GM23338 (cell line): ENCODE measurements at regions not wholly inside any gene's neighbourhood (a gene's known extent, or its start where the extent isn't known, plus 50 kb on each side); places are given as distances from the start of the nearest gene placed in this dataset.

Experiments used
- ATAC-seq: fragments of 200-7000 bp; cut with Tn5 transposase; 3 replicates; pipeline ENCODE4 v1.9.1; 2020
- DNase-seq: peaks from one replicate; pipeline ENCODE4 v3.0.0-alpha.2; 2015; ENCODE audit warnings: low spot score
- H2AFZ ChIP-seq: fragments of 200-600 bp; sonication (generic); 2 replicates; pipeline ENCODE4 v1.8.0; 2016; ENCODE audit warnings: antibody characterized with exemption, mild to moderate bottlenecking, moderate library complexity
- H3F3A ChIP-seq: fragments of 200-600 bp; sonication (generic); replicated peaks from 2 replicates; pipeline ENCODE4 v1.8.0; 2017; ENCODE audit warnings: antibody characterized with exemption, mixed run types, low read depth
- H3K27ac ChIP-seq: fragments of 200-600 bp; sonication (generic); 2 replicates; pipeline ENCODE4 v1.6.1; 2016; ENCODE audit warnings: low read depth
- H3K27me3 ChIP-seq: fragments of 200-600 bp; sonication (generic); 2 replicates; pipeline ENCODE4 v1.8.0; 2016; ENCODE audit warnings: mild to moderate bottlenecking, mixed run types, moderate library complexity; ENCODE audit not compliant: insufficient read depth
- H3K36me3 ChIP-seq: fragments of 200-600 bp; sonication (generic); 2 replicates; pipeline ENCODE4 v1.8.0; 2016; ENCODE audit warnings: mild to moderate bottlenecking; ENCODE audit not compliant: insufficient read depth
- H3K4me1 ChIP-seq: fragments of 200-600 bp; sonication (generic); 2 replicates; pipeline ENCODE4 v1.8.0; 2016; ENCODE audit warnings: mild to moderate bottlenecking, moderate library complexity; ENCODE audit not compliant: insufficient read depth
- H3K4me2 ChIP-seq: fragments of 200-600 bp; sonication (generic); 2 replicates; pipeline ENCODE4 v1.7.1; 2017; ENCODE audit warnings: mixed run types
- H3K4me3 ChIP-seq: fragments of 200-600 bp; sonication (generic); 2 replicates; pipeline ENCODE4 v1.6.1; 2016; ENCODE audit warnings: mixed run types
- H3K79me2 ChIP-seq: fragments of 200-600 bp; sonication (generic); replicated peaks from 2 replicates; pipeline ENCODE4 v1.8.0; 2017; ENCODE audit warnings: mild to moderate bottlenecking; ENCODE audit not compliant: insufficient read depth
- H3K9me2 ChIP-seq: fragments of 200-600 bp; sonication (generic); 2 replicates; pipeline ENCODE4 v1.8.0; 2017; ENCODE audit not compliant: insufficient read depth
- H4K20me1 ChIP-seq: fragments of 200-600 bp; sonication (generic); replicated peaks from 2 replicates; pipeline ENCODE4 v1.8.0; 2017; ENCODE audit warnings: mild to moderate bottlenecking; ENCODE audit not compliant: insufficient read depth
- H3K27ac Mint-ChIP-seq: 2 replicates; pipeline ENCODE4 v1.8.0; 2020; ENCODE audit warnings: inconsistent platforms, mild to moderate bottlenecking, moderate library complexity, mixed read lengths
- H3K27me3 Mint-ChIP-seq: 3 replicates; pipeline ENCODE4 v1.8.0; 2022; ENCODE audit warnings: low read depth, mild to moderate bottlenecking, moderate library complexity, mixed read lengths, inconsistent platforms; ENCODE audit not compliant: insufficient read depth, poor library complexity
- H3K36me3 Mint-ChIP-seq: 3 replicates; pipeline ENCODE4 v1.8.0; 2021; ENCODE audit warnings: low read depth, mild to moderate bottlenecking, inconsistent platforms, moderate library complexity, mixed read lengths
- H3K4me1 Mint-ChIP-seq: 3 replicates; pipeline ENCODE4 v1.8.0; 2020; ENCODE audit warnings: mild to moderate bottlenecking, inconsistent platforms, mixed read lengths
- H3K4me3 Mint-ChIP-seq: 3 replicates; pipeline ENCODE4 v1.8.0; 2021; ENCODE audit warnings: moderate library complexity, mild to moderate bottlenecking, inconsistent platforms, mixed read lengths
- H3K9me3 Mint-ChIP-seq: 3 replicates; pipeline ENCODE4 v1.8.0; 2020; ENCODE audit warnings: moderate library complexity, mild to moderate bottlenecking, inconsistent platforms, mixed read lengths
- CREB1 ChIP-seq: fragments of 250-450 bp; sonication (Bioruptor Pico); IDR thresholded peaks from 2 replicates; pipeline ENCODE4 v1.5.0; 2020; ENCODE audit warnings: low read depth, mild to moderate bottlenecking, moderate library complexity
- EZH2 ChIP-seq: fragments of 200-600 bp; sonication (generic); IDR thresholded peaks from one replicate; pipeline ENCODE4 v1.8.0; 2017; ENCODE audit warnings: antibody characterized with exemption, mild to moderate bottlenecking, low read depth; ENCODE audit not compliant: unreplicated experiment
- EZH2phosphoT487 ChIP-seq: fragments of 200-600 bp; sonication (generic); IDR thresholded peaks from one replicate; pipeline ENCODE4 v1.8.1; 2018; ENCODE audit warnings: antibody characterized with exemption; ENCODE audit not compliant: unreplicated experiment
- JUNB ChIP-seq: IDR thresholded peaks from one replicate; pipeline ENCODE4 v1.6.1; 2016; ENCODE audit warnings: antibody characterized with exemption; ENCODE audit not compliant: unreplicated experiment
- NANOG ChIP-seq: IDR thresholded peaks from 2 replicates; pipeline ENCODE4 v1.6.1; 2016; ENCODE audit warnings: antibody characterized with exemption, borderline replicate concordance
- POLR2AphosphoS5 ChIP-seq: IDR thresholded peaks from 2 replicates; pipeline ENCODE4 v1.6.1; 2016; ENCODE audit warnings: antibody characterized with exemption, low read depth
- STAT1 ChIP-seq: IDR thresholded peaks from one replicate; pipeline ENCODE4 v1.6.1; 2016; ENCODE audit warnings: antibody characterized with exemption; ENCODE audit not compliant: unreplicated experiment
- ZNF114 ChIP-seq: fragments of 250-450 bp; sonication (Bioruptor Pico); IDR thresholded peaks from 2 replicates; pipeline ENCODE4 v1.5.0; 2020; ENCODE audit warnings: mild to moderate bottlenecking, moderate library complexity
- ZNF331 ChIP-seq: fragments of 250-450 bp; sonication (Bioruptor Pico); IDR thresholded peaks from 2 replicates; pipeline ENCODE4 v1.5.0; 2020; ENCODE audit warnings: low read depth, mild to moderate bottlenecking, moderate library complexity
- TF ChIP-seq, protein P1 (sequence below): fragments of 250-450 bp; sonication (Bioruptor Pico); IDR thresholded peaks from 2 replicates; pipeline ENCODE4 v1.5.0; 2020; ENCODE audit warnings: mild to moderate bottlenecking, moderate library complexity
- TF ChIP-seq, protein P2 (sequence below), 2 experiments: fragments of 200-600 bp in 1 of 2; sonication (generic) in 1 of 2; conservative IDR thresholded peaks; 2 replicates each; pipeline versions ENCODE4 v1.5.1 to v1.6.1; 2016 to 2017; ENCODE audit warnings: antibody characterized with exemption in 2 of 2, low read depth in 2 of 2, mild to moderate bottlenecking in 2 of 2, moderate library complexity in 1 of 2
- TF ChIP-seq, protein P3 (sequence below): IDR thresholded peaks from one replicate; pipeline ENCODE4 v1.6.1; 2018; ENCODE audit warnings: antibody characterized with exemption; ENCODE audit not compliant: unreplicated experiment
- TF ChIP-seq, protein P4 (sequence below): IDR thresholded peaks from 2 replicates; pipeline ENCODE4 v1.6.1; 2016; ENCODE audit warnings: antibody characterized with exemption

DNA sequence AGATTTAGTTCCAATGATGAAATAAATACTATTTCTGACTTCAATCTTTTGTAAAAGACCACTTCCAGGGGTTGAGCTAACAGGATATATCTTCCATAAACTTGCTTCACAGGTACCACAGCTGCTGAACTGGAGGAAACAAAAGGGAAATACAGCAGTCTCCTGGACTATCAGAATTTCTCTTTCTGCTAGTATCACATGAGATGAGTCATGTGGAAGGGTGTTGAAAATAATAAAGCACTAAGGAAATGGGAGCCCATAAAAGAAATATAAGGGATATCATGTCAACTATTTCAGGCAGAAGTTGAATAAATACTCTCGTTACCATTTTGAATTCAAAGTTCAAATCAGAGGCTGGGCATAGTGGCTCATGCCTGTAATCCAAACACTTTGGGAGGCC, 250.3 kb upstream of the NFE2L3 start:
- no peak overlapping the region for H3K27ac Mint-ChIP-seq
- H3K4me1 Mint-ChIP-seq, result peaks cover 15% of the 10 kb centered on the region
- TF ChIP-seq NANOG (no peak), JUNB (no peak), POLR2AphosphoS5 (no peak), ZNF114 (CRISPR knock-in tag) (no peak), STAT1 (no peak), ZNF331 (CRISPR knock-in tag) (no peak), CREB1 (no peak), EZH2phosphoT487 (no peak), EZH2 (no peak)
- TF ChIP-seq, protein P1, sequence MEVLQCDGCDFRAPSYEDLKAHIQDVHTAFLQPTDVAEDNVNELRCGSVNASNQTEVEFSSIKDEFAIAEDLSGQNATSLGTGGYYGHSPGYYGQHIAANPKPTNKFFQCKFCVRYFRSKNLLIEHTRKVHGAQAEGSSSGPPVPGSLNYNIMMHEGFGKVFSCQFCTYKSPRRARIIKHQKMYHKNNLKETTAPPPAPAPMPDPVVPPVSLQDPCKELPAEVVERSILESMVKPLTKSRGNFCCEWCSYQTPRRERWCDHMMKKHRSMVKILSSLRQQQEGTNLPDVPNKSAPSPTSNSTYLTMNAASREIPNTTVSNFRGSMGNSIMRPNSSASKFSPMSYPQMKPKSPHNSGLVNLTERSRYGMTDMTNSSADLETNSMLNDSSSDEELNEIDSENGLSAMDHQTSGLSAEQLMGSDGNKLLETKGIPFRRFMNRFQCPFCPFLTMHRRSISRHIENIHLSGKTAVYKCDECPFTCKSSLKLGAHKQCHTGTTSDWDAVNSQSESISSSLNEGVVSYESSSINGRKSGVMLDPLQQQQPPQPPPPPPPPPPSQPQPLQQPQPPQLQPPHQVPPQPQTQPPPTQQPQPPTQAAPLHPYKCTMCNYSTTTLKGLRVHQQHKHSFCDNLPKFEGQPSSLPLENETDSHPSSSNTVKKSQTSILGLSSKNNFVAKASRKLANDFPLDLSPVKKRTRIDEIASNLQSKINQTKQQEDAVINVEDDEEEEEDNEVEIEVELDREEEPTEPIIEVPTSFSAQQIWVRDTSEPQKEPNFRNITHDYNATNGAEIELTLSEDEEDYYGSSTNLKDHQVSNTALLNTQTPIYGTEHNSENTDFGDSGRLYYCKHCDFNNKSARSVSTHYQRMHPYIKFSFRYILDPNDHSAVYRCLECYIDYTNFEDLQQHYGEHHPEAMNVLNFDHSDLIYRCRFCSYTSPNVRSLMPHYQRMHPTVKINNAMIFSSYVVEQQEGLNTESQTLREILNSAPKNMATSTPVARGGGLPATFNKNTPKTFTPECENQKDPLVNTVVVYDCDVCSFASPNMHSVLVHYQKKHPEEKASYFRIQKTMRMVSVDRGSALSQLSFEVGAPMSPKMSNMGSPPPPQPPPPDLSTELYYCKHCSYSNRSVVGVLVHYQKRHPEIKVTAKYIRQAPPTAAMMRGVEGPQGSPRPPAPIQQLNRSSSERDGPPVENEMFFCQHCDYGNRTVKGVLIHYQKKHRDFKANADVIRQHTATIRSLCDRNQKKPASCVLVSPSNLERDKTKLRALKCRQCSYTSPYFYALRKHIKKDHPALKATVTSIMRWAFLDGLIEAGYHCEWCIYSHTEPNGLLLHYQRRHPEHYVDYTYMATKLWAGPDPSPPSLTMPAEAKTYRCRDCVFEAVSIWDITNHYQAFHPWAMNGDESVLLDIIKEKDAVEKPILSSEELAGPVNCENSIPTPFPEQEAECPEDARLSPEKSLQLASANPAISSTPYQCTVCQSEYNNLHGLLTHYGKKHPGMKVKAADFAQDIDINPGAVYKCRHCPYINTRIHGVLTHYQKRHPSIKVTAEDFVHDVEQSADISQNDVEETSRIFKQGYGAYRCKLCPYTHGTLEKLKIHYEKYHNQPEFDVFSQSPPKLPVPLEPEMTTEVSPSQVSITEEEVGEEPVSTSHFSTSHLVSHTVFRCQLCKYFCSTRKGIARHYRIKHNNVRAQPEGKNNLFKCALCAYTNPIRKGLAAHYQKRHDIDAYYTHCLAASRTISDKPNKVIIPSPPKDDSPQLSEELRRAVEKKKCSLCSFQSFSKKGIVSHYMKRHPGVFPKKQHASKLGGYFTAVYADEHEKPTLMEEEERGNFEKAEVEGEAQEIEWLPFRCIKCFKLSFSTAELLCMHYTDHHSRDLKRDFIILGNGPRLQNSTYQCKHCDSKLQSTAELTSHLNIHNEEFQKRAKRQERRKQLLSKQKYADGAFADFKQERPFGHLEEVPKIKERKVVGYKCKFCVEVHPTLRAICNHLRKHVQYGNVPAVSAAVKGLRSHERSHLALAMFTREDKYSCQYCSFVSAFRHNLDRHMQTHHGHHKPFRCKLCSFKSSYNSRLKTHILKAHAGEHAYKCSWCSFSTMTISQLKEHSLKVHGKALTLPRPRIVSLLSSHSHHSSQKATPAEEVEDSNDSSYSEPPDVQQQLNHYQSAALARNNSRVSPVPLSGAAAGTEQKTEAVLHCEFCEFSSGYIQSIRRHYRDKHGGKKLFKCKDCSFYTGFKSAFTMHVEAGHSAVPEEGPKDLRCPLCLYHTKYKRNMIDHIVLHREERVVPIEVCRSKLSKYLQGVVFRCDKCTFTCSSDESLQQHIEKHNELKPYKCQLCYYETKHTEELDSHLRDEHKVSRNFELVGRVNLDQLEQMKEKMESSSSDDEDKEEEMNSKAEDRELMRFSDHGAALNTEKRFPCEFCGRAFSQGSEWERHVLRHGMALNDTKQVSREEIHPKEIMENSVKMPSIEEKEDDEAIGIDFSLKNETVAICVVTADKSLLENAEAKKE (CRISPR knock-in tag), result no peak
- TF ChIP-seq, protein P2, sequence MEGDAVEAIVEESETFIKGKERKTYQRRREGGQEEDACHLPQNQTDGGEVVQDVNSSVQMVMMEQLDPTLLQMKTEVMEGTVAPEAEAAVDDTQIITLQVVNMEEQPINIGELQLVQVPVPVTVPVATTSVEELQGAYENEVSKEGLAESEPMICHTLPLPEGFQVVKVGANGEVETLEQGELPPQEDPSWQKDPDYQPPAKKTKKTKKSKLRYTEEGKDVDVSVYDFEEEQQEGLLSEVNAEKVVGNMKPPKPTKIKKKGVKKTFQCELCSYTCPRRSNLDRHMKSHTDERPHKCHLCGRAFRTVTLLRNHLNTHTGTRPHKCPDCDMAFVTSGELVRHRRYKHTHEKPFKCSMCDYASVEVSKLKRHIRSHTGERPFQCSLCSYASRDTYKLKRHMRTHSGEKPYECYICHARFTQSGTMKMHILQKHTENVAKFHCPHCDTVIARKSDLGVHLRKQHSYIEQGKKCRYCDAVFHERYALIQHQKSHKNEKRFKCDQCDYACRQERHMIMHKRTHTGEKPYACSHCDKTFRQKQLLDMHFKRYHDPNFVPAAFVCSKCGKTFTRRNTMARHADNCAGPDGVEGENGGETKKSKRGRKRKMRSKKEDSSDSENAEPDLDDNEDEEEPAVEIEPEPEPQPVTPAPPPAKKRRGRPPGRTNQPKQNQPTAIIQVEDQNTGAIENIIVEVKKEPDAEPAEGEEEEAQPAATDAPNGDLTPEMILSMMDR (conservative IDR thresholded peaks at IDR 0.05; ENCODE audit: low read depth in 2 of 2), result no peak
- TF ChIP-seq, protein P3, sequence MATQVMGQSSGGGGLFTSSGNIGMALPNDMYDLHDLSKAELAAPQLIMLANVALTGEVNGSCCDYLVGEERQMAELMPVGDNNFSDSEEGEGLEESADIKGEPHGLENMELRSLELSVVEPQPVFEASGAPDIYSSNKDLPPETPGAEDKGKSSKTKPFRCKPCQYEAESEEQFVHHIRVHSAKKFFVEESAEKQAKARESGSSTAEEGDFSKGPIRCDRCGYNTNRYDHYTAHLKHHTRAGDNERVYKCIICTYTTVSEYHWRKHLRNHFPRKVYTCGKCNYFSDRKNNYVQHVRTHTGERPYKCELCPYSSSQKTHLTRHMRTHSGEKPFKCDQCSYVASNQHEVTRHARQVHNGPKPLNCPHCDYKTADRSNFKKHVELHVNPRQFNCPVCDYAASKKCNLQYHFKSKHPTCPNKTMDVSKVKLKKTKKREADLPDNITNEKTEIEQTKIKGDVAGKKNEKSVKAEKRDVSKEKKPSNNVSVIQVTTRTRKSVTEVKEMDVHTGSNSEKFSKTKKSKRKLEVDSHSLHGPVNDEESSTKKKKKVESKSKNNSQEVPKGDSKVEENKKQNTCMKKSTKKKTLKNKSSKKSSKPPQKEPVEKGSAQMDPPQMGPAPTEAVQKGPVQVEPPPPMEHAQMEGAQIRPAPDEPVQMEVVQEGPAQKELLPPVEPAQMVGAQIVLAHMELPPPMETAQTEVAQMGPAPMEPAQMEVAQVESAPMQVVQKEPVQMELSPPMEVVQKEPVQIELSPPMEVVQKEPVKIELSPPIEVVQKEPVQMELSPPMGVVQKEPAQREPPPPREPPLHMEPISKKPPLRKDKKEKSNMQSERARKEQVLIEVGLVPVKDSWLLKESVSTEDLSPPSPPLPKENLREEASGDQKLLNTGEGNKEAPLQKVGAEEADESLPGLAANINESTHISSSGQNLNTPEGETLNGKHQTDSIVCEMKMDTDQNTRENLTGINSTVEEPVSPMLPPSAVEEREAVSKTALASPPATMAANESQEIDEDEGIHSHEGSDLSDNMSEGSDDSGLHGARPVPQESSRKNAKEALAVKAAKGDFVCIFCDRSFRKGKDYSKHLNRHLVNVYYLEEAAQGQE, result no peak
- TF ChIP-seq, protein P4, sequence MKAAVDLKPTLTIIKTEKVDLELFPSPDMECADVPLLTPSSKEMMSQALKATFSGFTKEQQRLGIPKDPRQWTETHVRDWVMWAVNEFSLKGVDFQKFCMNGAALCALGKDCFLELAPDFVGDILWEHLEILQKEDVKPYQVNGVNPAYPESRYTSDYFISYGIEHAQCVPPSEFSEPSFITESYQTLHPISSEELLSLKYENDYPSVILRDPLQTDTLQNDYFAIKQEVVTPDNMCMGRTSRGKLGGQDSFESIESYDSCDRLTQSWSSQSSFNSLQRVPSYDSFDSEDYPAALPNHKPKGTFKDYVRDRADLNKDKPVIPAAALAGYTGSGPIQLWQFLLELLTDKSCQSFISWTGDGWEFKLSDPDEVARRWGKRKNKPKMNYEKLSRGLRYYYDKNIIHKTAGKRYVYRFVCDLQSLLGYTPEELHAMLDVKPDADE, result no peak
- H4K20me1 ChIP-seq, result no peaks in the 10 kb centered on the region
- H3K36me3 ChIP-seq, result no peaks in the 10 kb centered on the region
- H3K9me3 Mint-ChIP-seq, result no peaks in the 10 kb centered on the region; the same call in 2 of the 3 replicates
- no peak for DNase-seq
- H3K4me3 ChIP-seq, result no peak overlapping the region
- no peaks in the 10 kb centered on the region for H3K27me3 ChIP-seq
- H3K27me3 Mint-ChIP-seq, result peaks cover 4% of the 10 kb centered on the region
- H3K36me3 Mint-ChIP-seq, result no peaks in the 10 kb centered on the region
- H3F3A ChIP-seq, result no peaks in the 10 kb centered on the region
- H3K27ac ChIP-seq, result no peak overlapping the region
- H3K4me3 Mint-ChIP-seq, result no peak overlapping the region
- peaks cover 2% of the 10 kb centered on the region; the same call in 1 of the 2 replicates for H3K4me1 ChIP-seq
- H2AFZ ChIP-seq, result no peak overlapping the region
- no peak overlapping the region for H3K4me2 ChIP-seq
- no peaks in the 10 kb centered on the region for H3K79me2 ChIP-seq
- no peak for ATAC-seq
- no peaks in the 10 kb centered on the region for H3K9me2 ChIP-seq
